Epithelial cell of esophagus (primary cell): ENCODE measurements at regions not wholly inside any gene's neighbourhood (a gene's known extent, or its start where the extent isn't known, plus 50 kb on each side); places are given as distances from the start of the nearest gene placed in this dataset.
"Not testable (repeated sequence)": the region's sequence is repeated elsewhere in the genome, so short reads cannot be mapped to it uniquely, and the experiment has no call there.

Source experiments
- DNase-seq: peaks from one replicate; pipeline ENCODE4 v3.0.0; 2010; ENCODE audit warnings: low read depth
- H3K4me3 ChIP-seq: 2 replicates; pipeline ENCODE4 v1.5.1; 2011; ENCODE audit warnings: mild to moderate bottlenecking, low read length, control low read depth
- CTCF ChIP-seq: IDR thresholded peaks from 2 replicates; pipeline ENCODE4 v1.5.1; 2011; ENCODE audit warnings: low read depth, mild to moderate bottlenecking, low read length, control low read depth, inconsistent platforms; ENCODE audit not compliant: insufficient read depth; ENCODE audit errors: missing control alignments

- TF ChIP-seq CTCF = no peak
- DNase-seq = no peak
These were observed 82.4 kb upstream of the TCF21 start for GRCh38 chr6:133806382-133807140.

GRCh38 chr6:133807501-133807900 lies 81.4 kb upstream of the TCF21 start:
- DNase-seq = no peak
- no peak for TF ChIP-seq CTCF

More at GRCh38 chr6:133806382-133807140, 82.4 kb upstream of the TCF21 start:
- H3K4me3 ChIP-seq = no peak overlapping the region

GRCh38 chr6:133809406-133809805 lies 79.5 kb upstream of the TCF21 start:
- no peak overlapping the region for H3K4me3 ChIP-seq
- peak; percentile 65 for DNase-seq
- TF ChIP-seq CTCF = no peak

More at GRCh38 chr6:133807501-133807900, 81.4 kb upstream of the TCF21 start:
- H3K4me3 ChIP-seq = no peak overlapping the region

- no peak for TF ChIP-seq CTCF
- DNase-seq = no peak
- H3K4me3 ChIP-seq = no peak overlapping the region
These were observed 77.4 kb upstream of the TCF21 start for GRCh38 chr6:133811557-133811956.

- not testable (repeated sequence) for H3K4me3 ChIP-seq
These were observed 76.5 kb upstream of the TCF21 start for GRCh38 chr6:133812446-133812845.

GRCh38 chr6:133814238-133814637 lies 74.7 kb upstream of the TCF21 start:
- TF ChIP-seq CTCF = no peak
- DNase-seq = no peak
- H3K4me3 ChIP-seq = no peak overlapping the region

More at GRCh38 chr6:133812446-133812845, 76.5 kb upstream of the TCF21 start:
- not testable (repeated sequence) for DNase-seq

GRCh38 chr6:133814797-133815196 lies 74.1 kb upstream of the TCF21 start:
- no peak overlapping the region for H3K4me3 ChIP-seq
- TF ChIP-seq CTCF = no peak
- peak; percentile 84 for DNase-seq

GRCh38 chr6:133815313-133815712 lies 73.6 kb upstream of the TCF21 start:
- H3K4me3 ChIP-seq = no peak overlapping the region
- no peak for DNase-seq
- no peak for TF ChIP-seq CTCF
